NAMALWA (cell line): ENCODE measurements at regions not wholly inside any gene's neighbourhood (a gene's known extent, or its start where the extent isn't known, plus 50 kb on each side); places are given as distances from the start of the nearest gene placed in this dataset.

Experiments used
- DNase-seq: peaks from one replicate; pipeline ENCODE4 v3.0.0-alpha.2; 2015; ENCODE audit warnings: low spot score

DNA sequence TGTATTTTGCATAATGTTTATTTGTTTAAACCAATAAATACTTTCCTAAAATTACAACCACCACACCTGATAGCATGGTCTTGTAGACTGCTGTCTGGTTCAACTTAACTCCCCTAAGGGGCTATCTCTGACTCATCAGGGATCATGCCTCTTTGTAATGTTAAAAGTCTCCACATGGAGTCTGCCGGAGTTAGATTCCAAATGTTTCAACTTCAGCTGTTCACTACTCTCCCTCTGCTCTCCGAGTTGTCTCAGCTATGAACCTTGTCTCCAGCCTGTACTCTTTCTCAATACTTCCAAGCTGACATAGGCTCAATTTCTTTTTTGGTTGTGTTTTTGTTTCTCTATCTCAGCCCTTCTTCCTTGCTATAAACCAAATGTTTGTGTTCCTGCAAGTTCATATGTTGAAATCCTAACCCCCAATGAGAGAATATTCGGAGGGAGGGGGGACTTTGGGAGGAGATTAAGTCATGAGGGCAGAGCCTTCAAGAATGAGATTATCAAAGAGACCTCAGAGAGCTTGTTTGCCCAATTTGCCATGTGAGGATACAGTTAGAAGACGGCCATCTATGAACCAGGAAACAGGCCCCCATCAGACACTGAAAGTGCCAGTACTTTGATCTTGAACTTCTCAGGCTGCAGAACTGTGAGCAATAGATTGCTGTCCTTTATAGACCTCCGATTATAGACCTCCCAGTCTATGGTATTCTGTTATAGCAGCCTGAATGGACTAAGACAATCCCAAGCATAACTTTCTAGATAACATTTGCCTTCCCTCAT is 858.2 kb downstream of the VRK1 start:
- no peak for DNase-seq

DNA sequence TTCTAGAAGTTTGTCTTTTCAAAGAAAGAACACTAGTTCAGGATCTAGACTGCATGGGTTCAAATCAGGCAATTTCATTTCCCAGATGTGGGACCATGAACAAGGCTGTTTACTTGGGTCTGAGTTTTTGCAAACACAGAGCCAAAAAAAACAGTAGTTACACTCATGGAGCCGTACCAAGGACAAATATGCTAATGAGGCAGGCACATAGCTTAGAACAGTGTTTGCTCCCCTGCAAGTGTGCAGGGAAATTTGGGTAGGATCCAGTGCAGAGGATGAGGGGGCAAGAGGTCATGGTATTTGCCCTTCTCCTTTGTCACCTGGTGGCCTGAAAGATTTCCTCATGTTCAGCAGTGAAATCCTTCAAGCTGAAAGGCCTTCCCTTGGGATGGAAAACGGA is 860.4 kb downstream of the VRK1 start:
- no peak for DNase-seq

DNA sequence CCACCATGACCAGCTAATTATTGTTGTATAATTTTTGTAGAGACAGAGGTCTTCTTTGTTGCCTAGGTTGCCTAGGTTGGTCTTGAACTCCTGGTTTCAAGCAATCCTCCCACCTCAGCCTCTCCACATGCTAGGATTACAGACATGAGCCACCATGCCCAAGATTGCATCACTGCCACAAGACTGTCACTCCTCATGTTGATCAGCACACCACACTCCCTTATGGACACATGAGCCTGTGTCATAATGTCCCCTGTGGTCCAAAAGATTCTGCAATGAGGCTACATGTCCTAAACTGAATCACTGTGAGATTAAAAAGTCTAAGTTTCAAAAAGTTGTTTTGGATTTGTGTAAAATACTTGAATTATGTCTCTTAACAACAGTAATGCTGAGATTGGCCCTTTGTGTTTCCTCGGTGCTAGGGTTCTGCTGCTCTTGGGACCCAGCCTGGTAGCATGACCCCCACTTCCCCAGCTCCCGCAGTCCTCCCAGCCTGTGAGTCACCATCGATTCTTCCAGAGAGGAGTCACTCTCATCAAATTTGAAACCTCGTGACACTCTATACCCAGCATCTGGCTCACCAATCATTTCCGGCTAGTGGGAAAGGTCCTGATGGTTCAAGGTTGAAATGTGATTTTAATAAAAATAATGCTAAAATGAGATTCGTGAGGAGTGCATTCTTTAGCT is 890.9 kb downstream of the VRK1 start:
- DNase-seq = no peak

DNA sequence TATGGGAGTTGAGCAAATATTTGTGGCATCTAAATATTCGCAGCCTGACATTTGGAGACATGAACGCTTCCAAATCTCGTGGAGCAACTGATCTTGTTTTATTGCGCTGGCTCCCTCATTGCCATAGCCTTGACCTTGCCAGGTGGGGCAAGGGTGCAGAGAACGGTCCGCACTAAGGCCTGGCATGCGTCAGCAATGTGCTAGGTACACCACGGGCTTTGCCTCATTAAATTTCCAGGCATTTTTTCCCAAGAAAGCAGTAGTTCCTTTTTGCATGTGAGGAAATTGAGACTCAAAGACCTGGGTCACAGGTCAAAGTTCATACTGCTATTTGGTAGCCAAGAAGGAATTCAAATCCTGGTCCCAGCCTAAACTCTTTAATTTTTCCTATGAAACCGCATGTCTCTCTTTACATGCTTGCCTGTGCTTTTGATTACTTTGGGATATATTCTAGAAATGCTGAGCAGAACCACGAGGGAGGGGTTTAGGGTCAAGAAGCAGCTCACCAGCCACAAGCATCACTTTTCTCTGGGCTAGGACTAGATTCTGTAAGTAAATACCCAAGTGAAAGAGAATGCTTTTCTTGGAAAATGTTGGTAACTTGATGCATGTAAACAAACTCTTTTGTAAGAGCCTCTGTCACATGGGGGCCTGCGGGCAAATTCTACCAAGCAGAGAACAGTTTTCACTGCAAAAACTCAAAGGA is 891.6 kb downstream of the VRK1 start:
- no peak for DNase-seq

DNA sequence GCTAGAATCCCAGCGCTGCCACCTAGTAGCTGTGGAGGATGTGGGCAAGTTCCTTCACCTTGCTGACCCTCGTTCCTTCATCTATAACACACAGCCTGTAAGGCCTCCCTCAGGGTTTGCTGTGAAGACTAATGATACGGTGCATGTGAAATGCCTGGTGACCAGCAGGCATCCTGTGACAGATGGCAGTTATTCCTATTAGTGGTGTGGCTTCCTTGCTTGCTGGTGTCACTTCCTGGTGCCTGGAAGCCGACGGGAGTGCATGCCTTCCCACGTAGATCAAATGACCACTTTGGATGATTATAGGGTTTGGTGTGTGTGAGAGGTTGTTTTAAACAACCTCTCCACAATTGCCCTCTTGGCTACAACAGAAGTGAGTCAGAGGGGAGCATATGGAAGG is 894.9 kb downstream of the VRK1 start:
- DNase-seq = no peak

DNA sequence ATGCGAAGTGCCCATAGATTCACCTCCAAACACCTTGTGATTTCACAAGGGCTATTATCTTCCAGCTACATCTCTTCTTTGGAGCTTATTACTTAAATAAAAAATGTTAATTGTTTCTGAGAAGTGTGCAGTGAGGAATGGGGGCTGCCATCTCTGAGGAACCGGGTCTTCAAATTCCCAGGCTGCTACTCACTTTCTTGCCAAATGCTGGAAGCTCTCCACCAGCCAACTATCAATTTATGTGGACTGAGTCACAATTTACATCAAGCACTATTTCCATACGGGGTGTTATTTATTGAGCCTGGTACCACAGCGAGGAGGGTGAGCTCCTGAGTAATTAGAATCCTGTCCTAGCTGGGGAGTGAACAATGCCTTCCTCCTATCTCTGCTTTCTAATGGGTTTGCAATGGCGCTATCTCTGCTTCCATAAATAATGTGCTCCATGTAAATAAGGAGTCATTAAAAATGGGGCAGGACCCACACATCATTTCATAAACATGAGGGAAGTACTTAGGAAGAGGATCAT is 898.3 kb downstream of the VRK1 start:
- DNase-seq = no peak

DNA sequence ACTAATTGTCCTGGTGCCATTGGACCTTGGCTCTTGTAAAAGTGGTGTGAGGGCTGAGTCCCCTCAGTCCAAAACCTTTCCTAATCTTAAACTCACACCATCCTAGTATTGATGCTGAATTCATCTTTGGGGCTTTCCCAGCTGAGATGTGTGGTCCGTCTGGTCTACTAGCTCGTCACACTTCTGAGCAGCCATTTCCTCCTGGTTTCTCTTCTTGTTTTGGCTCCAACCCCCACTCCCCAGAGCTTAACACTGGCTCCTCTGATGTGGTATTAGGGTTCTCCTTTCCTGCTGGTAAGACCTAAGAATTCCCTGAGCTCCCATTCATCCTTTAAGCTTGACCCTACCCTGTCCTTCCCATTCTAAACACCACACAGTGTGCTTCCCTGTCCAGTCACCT is 900.6 kb downstream of the VRK1 start:
- DNase-seq = no peak

DNA sequence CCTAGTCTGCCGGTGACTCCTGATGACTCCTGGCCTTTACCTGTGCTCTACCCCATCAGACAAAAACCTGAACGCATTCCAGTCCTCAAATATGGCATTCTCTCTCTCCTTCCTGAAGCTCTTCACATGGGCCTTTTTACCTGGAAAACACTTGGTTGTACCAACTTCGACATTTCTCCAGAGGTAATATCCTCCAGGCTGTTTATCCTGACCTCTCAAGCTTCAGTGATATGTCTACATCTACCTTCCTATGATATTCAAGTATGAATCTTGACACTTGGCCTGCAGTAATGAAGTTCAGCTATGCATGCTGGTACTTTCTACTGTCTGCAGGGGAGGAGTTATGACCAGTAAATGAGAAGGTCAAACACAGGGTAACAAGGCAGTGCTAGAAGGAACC is 901.8 kb downstream of the VRK1 start:
- DNase-seq = no peak

DNA sequence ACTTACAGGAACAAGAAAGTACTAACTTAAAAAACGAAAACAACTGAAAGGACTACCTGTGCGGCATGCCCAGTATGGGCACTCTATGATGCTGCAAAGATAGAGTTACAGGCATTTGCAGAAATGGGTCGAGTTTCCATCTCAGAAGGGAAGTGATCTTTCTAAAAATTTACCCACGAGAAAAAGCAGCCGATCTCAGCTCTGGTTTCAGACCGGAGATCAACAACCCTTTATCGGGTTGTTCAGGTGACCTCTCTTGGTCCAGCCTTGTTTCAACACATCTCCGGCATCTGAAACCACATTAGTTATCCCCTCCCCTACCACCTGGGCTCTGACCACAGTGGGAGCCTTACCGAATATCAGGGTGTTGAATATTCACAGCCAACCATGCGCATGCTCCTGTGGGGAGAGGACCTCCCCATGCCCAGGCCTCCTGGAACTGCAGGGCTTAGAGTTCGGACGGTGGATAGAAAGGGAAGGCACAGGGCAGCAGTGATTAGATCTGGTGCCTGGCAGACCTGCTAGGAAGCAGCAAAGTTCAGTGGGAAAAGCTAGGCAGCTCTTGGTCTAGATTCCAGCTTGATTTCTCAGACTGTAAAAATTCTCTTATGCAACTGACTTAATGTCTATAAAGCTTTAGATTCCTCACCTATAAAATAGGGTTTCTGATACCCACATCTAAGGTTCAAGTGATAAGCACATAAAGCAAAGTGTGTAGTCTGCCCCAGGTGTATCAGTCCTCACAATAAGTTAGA is 906.0 kb downstream of the VRK1 start:
- no peak for DNase-seq

DNA sequence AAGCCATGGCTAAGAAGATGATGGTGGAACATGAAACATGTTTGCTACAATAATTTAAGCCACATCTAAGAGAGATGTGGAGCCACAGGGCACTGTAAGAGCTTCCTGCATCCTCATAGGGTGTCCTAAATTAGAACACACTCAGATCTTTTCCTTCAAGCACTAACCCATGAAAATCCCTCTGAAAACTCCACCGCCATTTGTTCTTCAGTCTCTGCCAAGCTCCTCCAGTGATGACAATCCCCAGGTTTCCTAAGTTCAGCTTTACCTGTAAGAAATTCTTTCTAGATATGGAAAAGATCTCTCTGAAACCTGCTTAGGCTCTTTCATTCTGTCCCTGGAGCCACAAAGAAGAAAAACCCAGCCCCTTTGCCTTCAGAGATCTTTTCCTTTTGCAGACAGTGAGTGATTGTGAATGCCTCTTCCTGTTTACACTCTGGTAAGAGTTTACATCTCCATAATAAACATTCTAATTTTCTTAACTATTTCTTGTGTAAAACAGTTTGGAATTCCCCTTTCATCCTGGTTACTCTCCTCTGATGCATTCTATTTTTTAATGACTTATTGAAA is 907.2 kb downstream of the VRK1 start:
- DNase-seq = no peak

DNA sequence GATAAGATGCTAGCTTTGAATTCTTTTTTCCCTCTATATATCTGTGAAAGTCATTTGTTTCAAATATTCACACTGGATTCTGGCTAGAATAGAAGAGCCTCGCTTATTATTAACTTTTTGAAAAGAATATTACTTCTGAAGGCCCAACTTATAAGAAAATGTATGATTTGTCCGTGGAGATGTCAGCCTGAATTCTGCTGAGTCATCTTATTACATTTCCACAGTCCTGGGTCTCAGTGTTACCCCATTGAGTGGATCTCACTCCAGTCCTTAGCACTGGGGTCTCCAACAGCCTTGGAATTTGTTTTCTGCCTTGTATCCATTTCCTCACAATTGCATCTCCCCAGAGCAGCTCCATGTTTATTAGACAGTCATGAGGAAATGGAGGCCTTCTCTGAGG is 907.9 kb downstream of the VRK1 start:
- no peak for DNase-seq

DNA sequence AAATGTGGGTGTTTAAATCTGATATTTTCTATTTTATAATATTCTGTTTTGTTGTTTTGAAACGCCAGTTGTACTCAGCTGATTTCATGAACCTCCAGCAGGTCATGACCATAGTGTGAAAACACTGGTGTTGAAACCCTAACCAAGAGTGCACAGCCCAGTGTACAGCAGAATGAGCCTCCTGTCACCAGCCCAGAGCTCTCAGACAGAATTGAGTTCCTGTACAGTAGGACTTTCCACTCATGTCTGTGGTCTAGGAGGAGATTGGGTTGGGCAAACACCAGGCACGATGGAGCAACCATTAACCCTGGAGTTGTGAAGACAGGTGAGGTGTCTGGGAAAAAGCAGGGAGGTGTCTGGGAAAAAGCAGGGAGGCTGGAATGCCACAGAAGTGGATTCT is 908.8 kb downstream of the VRK1 start:
- no peak for DNase-seq

DNA sequence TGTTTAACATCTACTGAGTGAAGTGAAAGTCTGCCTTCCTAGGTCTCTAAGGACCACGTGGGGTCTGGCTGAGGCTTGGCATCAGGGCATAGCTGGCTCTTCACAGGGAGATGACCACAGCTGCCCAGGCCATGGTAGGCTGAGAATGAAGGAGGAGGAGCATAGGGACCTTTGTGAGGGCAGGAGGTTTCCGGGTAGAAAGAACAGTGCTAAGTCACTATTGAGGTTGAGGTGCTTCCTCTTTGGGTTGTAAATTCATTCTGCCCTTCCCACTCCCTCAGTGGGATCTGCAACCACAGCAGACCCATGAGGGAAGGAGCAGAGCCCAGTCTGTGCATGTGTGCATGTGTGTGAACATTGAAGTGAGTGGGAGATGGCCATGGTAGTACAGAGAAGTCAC is 909.6 kb downstream of the VRK1 start:
- DNase-seq = no peak

DNA sequence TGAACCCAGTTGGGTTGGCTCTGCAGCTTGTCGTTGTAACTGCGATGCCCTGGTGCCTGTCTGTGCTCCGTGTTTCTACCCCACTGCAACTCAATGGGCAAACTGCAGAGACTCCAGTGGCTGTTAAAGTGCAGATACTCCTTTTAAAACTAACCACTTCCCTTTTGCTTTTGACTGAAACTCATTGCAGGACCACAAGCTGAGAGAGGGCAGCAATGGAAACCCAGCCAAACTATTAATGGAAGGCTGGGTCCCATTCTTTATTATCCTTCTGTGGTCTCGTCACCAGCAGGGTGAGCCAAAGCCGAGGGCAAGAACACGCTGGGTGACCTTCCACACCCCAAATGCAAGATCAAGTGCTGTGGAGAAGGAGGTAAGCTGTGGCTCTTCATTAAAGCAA is 910.4 kb downstream of the VRK1 start:
- DNase-seq = peak; percentile 1

DNA sequence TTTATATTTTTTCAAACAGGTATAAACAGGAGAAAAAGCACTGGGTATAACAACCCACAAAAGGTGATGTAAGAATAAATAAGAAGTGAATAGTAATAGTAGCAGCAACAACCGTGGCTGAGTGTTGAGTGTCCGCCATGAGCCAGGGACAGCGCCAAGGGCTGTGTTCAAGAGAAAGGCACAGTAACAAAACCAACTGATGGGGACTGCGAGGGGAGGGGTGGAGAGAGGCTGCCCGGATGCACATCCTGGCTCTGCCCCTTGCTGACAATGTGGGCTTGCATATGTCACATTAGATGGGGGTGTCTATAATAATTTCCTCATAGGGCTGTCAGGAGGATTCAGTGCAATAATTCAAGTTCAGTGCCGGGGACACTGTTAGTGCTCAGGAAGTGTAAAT is 912.4 kb downstream of the VRK1 start:
- no peak for DNase-seq

DNA sequence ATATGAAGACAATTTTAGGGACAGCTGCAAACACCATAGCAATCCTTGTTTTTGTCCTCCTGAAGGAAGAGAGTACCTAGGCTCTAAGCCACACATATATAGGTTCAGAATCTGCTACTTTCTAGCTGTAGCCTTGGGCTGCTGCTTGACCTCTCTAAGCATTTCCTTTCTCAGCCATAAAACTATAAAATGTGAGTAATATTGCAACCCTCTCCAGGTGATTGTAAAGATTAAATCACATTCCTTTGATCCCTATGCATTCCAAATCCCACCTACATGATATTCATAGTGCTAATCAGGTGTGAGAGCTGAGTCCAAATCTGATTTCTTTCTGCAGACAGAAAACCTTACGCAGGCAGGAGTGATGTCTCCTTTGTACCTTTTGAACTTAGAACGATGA is 913.5 kb downstream of the VRK1 start:
- DNase-seq = no peak

DNA sequence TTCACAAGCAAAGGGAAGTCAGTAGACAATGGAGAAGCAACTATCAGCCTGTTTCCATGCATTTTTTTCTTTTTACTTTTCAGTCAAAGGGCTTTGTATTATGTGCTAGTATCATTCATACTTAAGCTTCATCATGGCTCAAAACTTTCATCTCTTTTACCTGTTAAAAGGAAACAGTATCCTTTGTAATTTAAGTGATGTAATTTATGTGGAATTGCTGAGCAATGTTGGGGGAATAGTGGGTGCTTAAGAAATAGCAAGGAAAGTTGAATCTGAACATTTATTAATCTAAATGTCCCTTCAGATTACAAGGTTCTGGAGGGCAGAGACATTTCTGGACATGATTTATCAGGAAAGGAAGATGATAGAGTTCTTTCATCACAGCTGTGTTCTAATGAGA is 915.3 kb downstream of the VRK1 start:
- no peak for DNase-seq

DNA sequence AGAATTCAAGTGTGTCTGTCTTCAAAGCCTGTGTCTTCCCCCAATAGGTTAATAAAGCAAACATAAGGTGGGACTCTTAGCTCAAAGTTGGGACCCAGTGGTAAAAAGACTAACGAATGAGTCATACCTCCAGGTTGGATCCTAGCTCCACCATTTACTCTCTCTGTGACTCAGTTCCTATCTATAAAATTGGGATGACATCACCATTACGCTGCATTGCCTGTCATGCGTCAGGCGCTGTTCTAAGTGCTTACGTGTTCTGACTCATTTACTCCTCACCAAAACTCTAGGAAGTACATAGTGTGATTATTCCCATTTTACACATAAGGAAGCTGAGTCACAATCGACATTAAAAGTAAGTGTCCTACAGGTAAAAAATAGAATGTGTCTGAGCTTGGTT is 915.8 kb downstream of the VRK1 start:
- no peak for DNase-seq

DNA sequence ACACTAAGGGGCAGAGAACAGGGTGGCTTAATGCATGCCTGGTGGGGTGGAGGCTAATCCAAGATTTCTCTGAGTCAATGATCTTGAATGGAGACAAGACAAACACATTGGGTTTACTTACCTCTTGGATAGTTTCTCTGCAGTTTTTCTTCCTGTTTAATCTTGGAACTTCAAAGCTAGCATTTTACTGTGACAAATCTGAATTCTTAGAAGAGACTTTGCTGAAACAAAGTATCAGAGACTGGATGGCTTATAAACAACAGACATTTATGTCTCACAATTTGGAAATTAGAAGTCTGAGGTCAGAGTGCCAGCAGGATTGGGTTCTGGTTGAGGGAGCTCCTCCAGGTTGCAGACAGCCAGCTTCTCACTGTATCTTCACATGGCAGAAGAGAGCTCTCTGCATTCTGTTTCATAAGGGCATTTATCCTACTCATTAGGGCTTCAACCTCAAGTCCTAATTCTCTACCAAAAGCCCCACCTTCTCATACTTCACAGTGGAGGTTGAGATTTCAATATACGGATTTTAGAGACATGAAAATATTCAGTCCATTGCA is 921.8 kb downstream of the VRK1 start:
- no peak for DNase-seq

DNA sequence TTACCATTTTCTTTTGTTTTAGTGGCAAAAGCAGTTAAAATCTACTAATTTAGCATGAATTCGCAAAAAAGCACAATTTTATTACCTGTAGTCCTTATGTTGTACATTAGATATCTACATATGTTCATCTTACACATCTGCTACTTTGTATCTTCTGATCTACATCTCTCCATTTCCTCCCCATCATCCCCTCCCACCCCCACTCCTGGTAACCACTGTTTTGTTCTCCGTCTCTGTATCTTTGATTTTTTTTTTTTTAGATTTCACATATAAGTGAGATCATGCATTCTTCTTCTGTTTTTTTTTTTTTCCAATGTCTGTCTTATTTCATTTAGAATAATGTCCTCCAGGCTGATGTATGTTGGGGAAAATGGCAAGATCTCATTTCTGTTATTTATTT is 922.7 kb downstream of the VRK1 start:
- DNase-seq = no peak

DNA sequence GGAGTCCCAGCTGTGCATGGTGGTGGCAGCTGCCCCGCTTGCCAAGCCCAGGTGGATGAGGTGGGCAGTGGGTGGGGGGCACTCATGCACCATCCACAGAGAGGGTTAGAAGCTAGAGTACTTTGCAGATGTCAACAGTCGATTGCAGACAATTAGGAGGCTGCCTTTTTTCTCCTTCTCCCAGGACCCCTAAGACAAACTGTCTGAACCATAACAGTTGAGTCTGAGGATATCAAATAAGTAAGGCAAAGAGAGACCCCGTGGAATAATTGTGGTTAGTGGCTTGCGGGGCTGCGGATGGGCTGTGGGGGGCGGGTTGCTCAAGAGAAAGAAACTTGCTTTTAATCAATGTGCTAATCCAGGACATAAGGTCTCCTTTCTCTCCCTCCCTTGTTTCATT is 926.2 kb downstream of the VRK1 start:
- no peak for DNase-seq

DNA sequence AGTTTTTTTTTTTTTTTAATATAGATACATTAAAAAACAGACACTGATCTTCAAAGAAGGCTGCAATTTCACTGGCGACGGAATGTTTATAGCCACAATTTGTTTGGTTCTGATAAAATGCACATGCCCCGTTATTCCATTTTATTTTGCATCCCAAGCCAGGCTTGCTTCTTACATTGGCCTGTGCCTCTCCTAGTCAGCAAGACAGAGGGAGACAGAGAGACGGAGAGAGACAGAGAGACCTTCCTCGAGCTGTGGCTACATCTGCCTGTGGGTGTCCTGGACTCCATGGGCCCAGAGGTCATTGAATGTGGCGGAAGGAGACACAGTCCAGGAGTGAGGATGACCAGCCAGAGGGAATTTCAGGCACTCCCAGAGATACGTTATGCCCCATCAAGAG is 926.6 kb downstream of the VRK1 start:
- DNase-seq = no peak
